ENCODE measurements at regions not wholly inside any gene's neighbourhood (a gene's known extent, or its start where the extent isn't known, plus 50 kb on each side); places are given as distances from the start of the nearest gene placed in this dataset.
A peak's percentile ranks its signal among the peaks of the same experiment; 100 is the strongest.
"Not testable (repeated sequence)": the region's sequence is repeated elsewhere in the genome, so short reads cannot be mapped to it uniquely, and the experiment has no call there.

GRCh38 chr20:11144114-11144950 is 470.5 kb upstream of the JAG1 start:
- DNase-seq, result peak; percentile 96

- DNase-seq, result no peak
Observed at GRCh38 chr20:11145616-11146015, 471.8 kb upstream of the JAG1 start.

- DNase-seq, result peak; percentile 67
Observed at GRCh38 chr20:11153819-11154218, 480.0 kb upstream of the JAG1 start.

GRCh38 chr20:11155156-11155756 is 481.5 kb upstream of the JAG1 start:
- DNase-seq, result no peak

- DNase-seq, result no peak
Observed at GRCh38 chr20:11156922-11157321, 483.1 kb upstream of the JAG1 start.

- DNase-seq, result no peak
Observed at GRCh38 chr20:11158146-11158545, 484.3 kb upstream of the JAG1 start.

- no peak for DNase-seq
Observed at GRCh38 chr20:11158589-11158988, 484.8 kb upstream of the JAG1 start.

- DNase-seq, result peak; percentile 58
Observed at GRCh38 chr20:11159728-11160127, 485.9 kb upstream of the JAG1 start.

- no peak for DNase-seq
Observed at GRCh38 chr20:11162026-11162775, 488.4 kb upstream of the JAG1 start.

GRCh38 chr20:11165789-11166188 is 492.0 kb upstream of the JAG1 start:
- DNase-seq, result no peak

GRCh38 chr20:11166712-11167111 is 492.9 kb upstream of the JAG1 start:
- no peak for DNase-seq

- peak; percentile 45 for DNase-seq
Observed at GRCh38 chr20:11168026-11168425, 494.2 kb upstream of the JAG1 start.

GRCh38 chr20:11170025-11170424 is 496.2 kb upstream of the JAG1 start:
- no peak for DNase-seq

GRCh38 chr20:11170565-11170964 is 496.8 kb upstream of the JAG1 start:
- peak; percentile 81 for DNase-seq

GRCh38 chr20:11172881-11173280 is 499.1 kb upstream of the JAG1 start:
- no peak for DNase-seq

GRCh38 chr20:11173916-11174315 is 500.1 kb upstream of the JAG1 start:
- peak; percentile 86 for DNase-seq

GRCh38 chr20:11174861-11175260 is 501.1 kb upstream of the JAG1 start:
- no peak for DNase-seq

GRCh38 chr20:11176431-11176830 is 502.6 kb upstream of the JAG1 start:
- DNase-seq, result no peak

GRCh38 chr20:11178946-11179654 is 505.3 kb upstream of the JAG1 start:
- peak; percentile 73 for DNase-seq

GRCh38 chr20:11180186-11180585 is 506.4 kb upstream of the JAG1 start:
- no peak for DNase-seq

GRCh38 chr20:11181129-11181528 is 507.3 kb upstream of the JAG1 start:
- DNase-seq, result not testable (repeated sequence)

GRCh38 chr20:11181966-11182365 is 508.2 kb upstream of the JAG1 start:
- DNase-seq, result no peak

- no peak for DNase-seq
Observed at GRCh38 chr20:11182720-11183119, 508.9 kb upstream of the JAG1 start.

Measured in fibroblast of skin of right biceps (primary cell).